ENCODE measurements at regions not wholly inside any gene's neighbourhood (a gene's known extent, or its start where the extent isn't known, plus 50 kb on each side); places are given as distances from the start of the nearest gene placed in this dataset.

DNA sequence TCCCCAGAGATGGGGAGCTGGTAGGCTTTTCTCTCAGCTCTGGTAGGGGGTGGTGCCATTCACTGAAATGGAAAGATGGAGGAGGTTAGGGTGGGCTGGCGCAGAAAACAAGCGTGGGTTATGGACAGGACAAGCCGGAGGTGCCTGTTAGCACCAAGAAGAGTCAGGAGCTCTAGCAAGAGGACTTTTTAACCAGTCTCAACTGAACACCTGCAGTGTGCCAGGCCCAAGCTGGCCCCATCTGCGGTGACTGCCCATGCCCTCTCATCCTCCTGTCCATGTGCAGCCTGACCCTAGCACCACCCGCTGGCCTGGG is 254.4 kb downstream of the RHOU start:
- no peak overlapping the region for H3K4me3 ChIP-seq (ENCODE audit: low read depth, low read length)
- DNase-seq (ENCODE audit: low read depth) = no peak
- TF ChIP-seq CTCF (IDR thresholded peaks at IDR 0.05; ENCODE audit: insufficient read depth, low read depth, low read length) = no peak

GRCh38 chr1:228989992-228990827 is 254.9 kb downstream of the RHOU start:
- no peak overlapping the region for H3K4me3 ChIP-seq (ENCODE audit: low read depth, low read length)
- peak; percentile 77 for DNase-seq (ENCODE audit: low read depth)
- no peak for TF ChIP-seq CTCF (IDR thresholded peaks at IDR 0.05; ENCODE audit: insufficient read depth, low read depth, low read length)

- TF ChIP-seq CTCF (IDR thresholded peaks at IDR 0.05; ENCODE audit: insufficient read depth, low read depth, low read length) = no peak
- H3K4me3 ChIP-seq (ENCODE audit: low read depth, low read length) = no peak overlapping the region
- DNase-seq (ENCODE audit: low read depth) = no peak
Measured at GRCh38 chr1:228990906-228991569, 255.8 kb downstream of the RHOU start.

DNA sequence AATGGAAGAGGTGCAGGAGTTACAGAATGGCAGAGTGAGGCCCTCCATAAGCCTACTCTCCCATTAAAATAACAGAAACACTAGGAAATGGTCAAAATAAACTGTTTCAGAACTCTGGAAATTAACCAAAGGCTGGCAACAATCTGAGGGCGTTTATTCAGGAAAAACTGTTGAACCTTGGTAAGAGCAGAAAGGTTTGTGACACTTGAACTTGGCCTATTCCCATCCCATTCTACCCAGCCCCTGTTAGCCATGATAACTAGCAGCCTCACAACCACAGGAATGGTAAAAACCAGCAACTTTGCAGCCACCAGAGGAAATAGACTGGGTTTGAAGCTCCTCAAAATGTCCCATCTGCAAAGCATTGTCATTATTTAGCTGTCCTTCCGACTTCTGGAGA is 256.8 kb downstream of the RHOU start:
- TF ChIP-seq CTCF (IDR thresholded peaks at IDR 0.05; ENCODE audit: insufficient read depth, low read depth, low read length) = no peak
- DNase-seq (ENCODE audit: low read depth) = no peak
- no peak overlapping the region for H3K4me3 ChIP-seq (ENCODE audit: low read depth, low read length)

DNA sequence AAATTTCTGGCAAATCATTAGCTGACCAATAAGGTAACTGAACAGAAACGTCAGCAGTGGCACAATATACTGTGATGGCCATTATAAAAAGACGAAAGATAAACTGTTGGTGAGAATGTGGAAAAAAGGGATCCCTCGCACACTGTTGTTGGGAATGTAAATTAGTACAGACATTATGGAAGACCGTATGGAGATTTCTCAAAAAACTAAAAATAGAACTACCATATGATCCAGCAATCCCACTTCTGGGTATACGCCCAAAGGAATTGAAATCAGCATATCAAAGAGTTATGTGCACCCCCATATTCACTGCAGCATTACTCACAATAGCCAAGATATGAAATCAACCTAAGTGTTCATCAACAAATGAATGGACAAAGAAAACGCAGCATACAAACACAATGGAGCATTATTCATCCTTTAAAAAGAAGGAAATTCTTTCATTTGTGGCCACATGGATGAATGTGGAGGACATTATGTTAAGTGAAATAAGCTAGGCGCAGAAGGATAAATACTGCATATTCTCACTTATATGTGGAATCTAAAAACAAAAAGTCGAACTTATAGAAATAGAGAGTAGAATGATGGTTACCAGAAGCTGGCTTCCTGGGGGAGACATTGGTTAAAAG is 257.7 kb downstream of the RHOU start:
- DNase-seq (ENCODE audit: low read depth) = no peak
- no peak overlapping the region for H3K4me3 ChIP-seq (ENCODE audit: low read depth, low read length)
- TF ChIP-seq CTCF (IDR thresholded peaks at IDR 0.05; ENCODE audit: insufficient read depth, low read depth, low read length) = no peak

DNA sequence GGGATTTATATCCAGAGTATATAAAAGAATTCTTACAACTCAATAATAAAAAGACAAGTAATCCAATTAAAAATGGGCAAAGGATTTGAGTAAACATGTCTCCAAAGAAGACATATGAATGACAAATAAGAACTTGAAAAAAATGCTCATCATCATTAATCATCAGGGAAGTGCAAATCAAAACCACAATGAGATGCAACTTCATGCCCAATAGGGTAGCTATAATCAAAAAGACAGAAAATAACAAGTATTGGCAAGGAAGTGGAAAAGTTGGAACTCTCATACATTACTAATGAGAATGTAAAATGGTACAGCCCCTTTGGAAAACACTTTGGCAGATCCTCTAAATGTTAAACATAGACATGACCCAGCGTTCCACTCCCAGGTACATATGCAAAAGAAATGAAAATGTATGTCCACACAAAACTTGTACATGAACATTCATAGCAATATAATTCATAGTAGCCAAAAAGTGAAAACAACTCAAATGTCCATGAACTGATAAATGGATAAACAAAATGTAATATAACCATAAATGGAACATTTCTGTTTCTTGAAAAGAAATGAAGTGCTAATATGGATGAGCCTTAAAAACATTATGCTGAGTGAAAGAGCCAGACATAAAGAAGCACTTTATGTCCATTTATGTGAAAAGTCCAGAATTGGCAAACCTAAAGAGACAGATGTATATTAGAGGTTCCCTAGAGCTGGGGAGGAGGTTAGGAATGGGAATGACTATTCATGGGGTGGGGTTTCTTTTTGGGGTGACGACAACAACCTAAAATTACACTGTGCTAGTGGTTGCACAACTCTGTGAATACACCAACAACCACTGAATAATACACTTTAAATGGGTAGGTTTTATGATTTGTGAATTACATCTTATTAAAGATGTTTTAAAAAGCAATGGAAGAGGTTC is 259.7 kb downstream of the RHOU start:
- no peak for TF ChIP-seq CTCF (IDR thresholded peaks at IDR 0.05; ENCODE audit: insufficient read depth, low read depth, low read length)
- H3K4me3 ChIP-seq (ENCODE audit: low read depth, low read length) = no peak overlapping the region
- no peak for DNase-seq (ENCODE audit: low read depth)
